Sigmoid colon (tissue), 6 donors: ENCODE measurements at regions not wholly inside any gene's neighbourhood (a gene's known extent, or its start where the extent isn't known, plus 50 kb on each side); places are given as distances from the start of the nearest gene placed in this dataset.

Experiments used
- DNase-seq: peaks from one replicate; pipeline ENCODE4 v3.0.0-alpha.2; 2019
- H3K27ac ChIP-seq, 4 donors: fragments of 200-600 bp; sonication (generic); one replicate each; pipeline ENCODE4 v1.5.1; 2016 to 2019; ENCODE audit warnings: mild to moderate bottlenecking in 1 of 4
- H3K27me3 ChIP-seq, 3 donors: fragments of 200-600 bp; sonication (generic); one replicate each; pipeline ENCODE4 v1.5.1; 2019; ENCODE audit warnings: mild to moderate bottlenecking in 1 of 3
- H3K36me3 ChIP-seq, 4 donors: fragments of 200-600 bp; sonication (generic); one replicate each; pipeline ENCODE4 v1.5.1; 2016 to 2019
- H3K4me1 ChIP-seq, 4 donors: fragments of 200-600 bp; sonication (generic); one replicate each; pipeline ENCODE4 v1.5.1; 2017 to 2019
- H3K4me3 ChIP-seq, 4 donors: fragments of 200-600 bp; sonication (generic); one replicate each; pipeline ENCODE4 v1.5.1; 2017 to 2019; ENCODE audit warnings: mild to moderate bottlenecking in 2 of 4, moderate library complexity in 1 of 4
- H3K9me3 ChIP-seq, 4 donors: fragments of 200-600 bp in 3 of 4; sonication (generic) in 3 of 4; one replicate each; pipeline versions ENCODE4 v1.5.1 to v1.6.1; 2013 to 2019
- CTCF ChIP-seq, 4 experiments: fragments of 450-650 bp in 3 of 4; fragments of 200-600 bp in 1 of 4; IDR thresholded peaks; one replicate each; pipeline ENCODE4 v1.5.1; 2016 to 2019; ENCODE audit warnings: antibody characterized with exemption in 4 of 4, mild to moderate bottlenecking in 3 of 4, moderate library complexity in 2 of 4
- EP300 ChIP-seq, 4 donors: sonication (generic); formaldehyde crosslinking; IDR thresholded peaks; one replicate each; pipeline ENCODE4 v1.6.1; 2017; ENCODE audit warnings: antibody characterized with exemption in 4 of 4
- POLR2A ChIP-seq, 2 donors: fragments of 450-650 bp; IDR thresholded peaks; one replicate each; pipeline ENCODE4 v1.6.1; 2016; ENCODE audit warnings: antibody characterized with exemption in 2 of 2, mild to moderate bottlenecking in 2 of 2, moderate library complexity in 2 of 2
- POLR2AphosphoS5 ChIP-seq, 4 donors: sonication (generic); formaldehyde crosslinking; IDR thresholded peaks; one replicate each; pipeline ENCODE4 v1.6.1; 2017; ENCODE audit warnings: antibody characterized with exemption in 4 of 4
- WGBS, 2 donors: extraction: QIAGEN DNeasy Blood & Tissue Kit; methylation state at CpG; one replicate each; pipeline ENCODE4 v1.1.7; 2013; 5-methylcytosine and 5-hydroxymethylcytosine counted together
- intact Hi-C: fragments of 100-400 bp; cut with DNase I; formaldehyde crosslinking; loops from one replicate; pipeline ENCODE4 v1.15.1; 2023
- donor health status: healthy with polysubstance abuse.
- donor health status: healthy.

GRCh38 chr6:92945799-92946198 lies 473.6 kb downstream of the EPHA7 start:
- H3K27me3 ChIP-seq = no peaks in the 10 kb centered on the region
- no peak for DNase-seq
- WGBS, 2 donors = 75 to 86% methylated on average over 3 of the region's 3 CpGs
- H3K4me3 ChIP-seq = no peak overlapping the region
- H3K4me1 ChIP-seq = no peaks in the 10 kb centered on the region
- no peaks in the 10 kb centered on the region for H3K9me3 ChIP-seq
- TF ChIP-seq POLR2AphosphoS5 (IDR thresholded peaks at IDR 0.05) (no peak), CTCF (IDR thresholded peaks at IDR 0.05) (no peak), EP300 (IDR thresholded peaks at IDR 0.05) (no peak), POLR2A (IDR thresholded peaks at IDR 0.05) (no peak)
- H3K36me3 ChIP-seq = no peaks in the 10 kb centered on the region
- H3K27ac ChIP-seq = no peak overlapping the region
- intact Hi-C loops = no loop called here

DNA sequence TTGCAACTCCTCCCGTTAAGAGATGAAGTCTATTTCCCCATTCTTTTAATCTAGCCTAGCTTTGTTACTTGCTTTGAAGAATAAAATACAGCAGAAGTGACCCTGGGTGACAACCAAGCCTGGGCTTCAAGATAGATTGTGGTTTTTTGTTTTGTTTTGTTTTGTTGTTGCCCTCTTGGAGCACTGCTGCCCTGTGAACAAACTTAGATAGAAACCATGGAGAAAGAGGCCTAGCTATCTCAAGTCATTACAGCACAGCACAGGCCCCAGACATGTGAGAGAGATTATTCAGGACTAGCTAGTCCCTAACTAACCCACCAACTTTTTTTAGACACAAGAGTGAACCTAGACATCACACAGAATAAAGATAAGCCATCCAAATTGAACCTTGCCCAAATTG lies 475.2 kb downstream of the EPHA7 start:
- intact Hi-C loops = no loop called here
- H3K4me3 ChIP-seq = no peak overlapping the region
- no peaks in the 10 kb centered on the region for H3K9me3 ChIP-seq
- H3K4me1 ChIP-seq = no peaks in the 10 kb centered on the region
- H3K36me3 ChIP-seq = no peaks in the 10 kb centered on the region
- H3K27me3 ChIP-seq = no peaks in the 10 kb centered on the region
- no peak overlapping the region for H3K27ac ChIP-seq
- TF ChIP-seq POLR2AphosphoS5 (IDR thresholded peaks at IDR 0.05) (no peak), EP300 (IDR thresholded peaks at IDR 0.05) (no peak), POLR2A (IDR thresholded peaks at IDR 0.05) (no peak), CTCF (IDR thresholded peaks at IDR 0.05) (no peak)
- 78 to 86% methylated on average over 1 of the region's 1 CpG for WGBS, 2 donors
- DNase-seq = no peak

GRCh38 chr6:92942549-92942948 lies 476.8 kb downstream of the EPHA7 start:
- no peak for DNase-seq
- H3K9me3 ChIP-seq = no peaks in the 10 kb centered on the region
- TF ChIP-seq CTCF (IDR thresholded peaks at IDR 0.05) = no peak
- TF ChIP-seq POLR2A (IDR thresholded peaks at IDR 0.05) = no peak
- TF ChIP-seq POLR2AphosphoS5 (IDR thresholded peaks at IDR 0.05) = no peak
- no peak for TF ChIP-seq EP300 (IDR thresholded peaks at IDR 0.05)
- H3K27ac ChIP-seq = no peak overlapping the region
- no peaks in the 10 kb centered on the region for H3K36me3 ChIP-seq
- intact Hi-C loops = no loop called here
- H3K4me3 ChIP-seq = no peak overlapping the region
- H3K27me3 ChIP-seq = no peaks in the 10 kb centered on the region
- no peaks in the 10 kb centered on the region for H3K4me1 ChIP-seq

- Histone ChIP-seq H3K4me1 (no peaks in the 10 kb centered on the region), H3K36me3 (no peaks in the 10 kb centered on the region), H3K9me3 (no peaks in the 10 kb centered on the region), H3K27ac (no peak overlapping the region), H3K27me3 (no peaks in the 10 kb centered on the region), H3K4me3 (no peak overlapping the region)
- no peak for DNase-seq
- TF ChIP-seq POLR2AphosphoS5 (IDR thresholded peaks at IDR 0.05) (no peak), POLR2A (IDR thresholded peaks at IDR 0.05) (no peak), EP300 (IDR thresholded peaks at IDR 0.05) (no peak), CTCF (IDR thresholded peaks at IDR 0.05) (no peak)
- 94 to 95% methylated on average over 1 of the region's 1 CpG for WGBS, 2 donors
- intact Hi-C loops = no loop called here
These were observed 484.7 kb downstream of the EPHA7 start for GRCh38 chr6:92934625-92935024.

DNA sequence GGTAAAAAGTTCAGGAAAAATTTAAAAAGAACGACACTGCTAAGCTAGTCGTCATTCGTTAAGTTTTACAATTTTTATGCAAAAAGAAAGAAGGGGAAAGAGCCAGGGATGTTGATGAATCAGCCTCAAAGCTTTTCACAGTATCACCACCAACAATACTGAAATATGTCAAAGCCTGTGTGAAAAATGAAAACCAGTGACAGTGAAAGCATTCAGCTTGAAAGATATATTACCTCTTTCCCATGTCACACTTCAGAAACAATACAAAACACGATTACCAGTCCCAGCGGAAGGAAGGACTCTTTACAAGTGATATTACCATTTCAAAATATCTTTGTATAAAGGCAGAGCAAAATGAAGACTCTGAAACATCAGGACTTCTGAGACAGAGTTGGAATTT lies 489.2 kb downstream of the EPHA7 start:
- Histone ChIP-seq H3K4me3 (no peak overlapping the region), H3K36me3 (no peaks in the 10 kb centered on the region), H3K27me3 (no peaks in the 10 kb centered on the region), H3K27ac (no peak overlapping the region), H3K9me3 (no peaks in the 10 kb centered on the region), H3K4me1 (no peaks in the 10 kb centered on the region)
- TF ChIP-seq POLR2AphosphoS5 (IDR thresholded peaks at IDR 0.05) (no peak), CTCF (IDR thresholded peaks at IDR 0.05) (no peak), POLR2A (IDR thresholded peaks at IDR 0.05) (no peak), EP300 (IDR thresholded peaks at IDR 0.05) (no peak)
- 79 to 88% methylated on average over 5 of the region's 5 CpGs for WGBS, 2 donors
- DNase-seq = no peak
- intact Hi-C loops = no loop called here
